K562 (cell line): ENCODE measurements at regions not wholly inside any gene's neighbourhood (a gene's known extent, or its start where the extent isn't known, plus 50 kb on each side); places are given as distances from the start of the nearest gene placed in this dataset.

ENCODE experiments used
- ATAC-seq: fragments of 200-7000 bp; cut with Tn5 transposase; 3 replicates; pipeline ENCODE4 v1.9.1; 2020; ENCODE audit warnings: moderate library complexity
- BruUV-seq: library from RNA; stranded (reverse); fragments of 400-500 nt; replicated peaks from 2 replicates; lab custom pipeline; 2021; lab: Mats Ljungman, UMichigan
- CTCF ChIA-PET: fragments of 300-600 bp; formaldehyde crosslinking; extraction: SDS; loops from one replicate; lab custom pipeline; 2021; ENCODE audit warnings: low intra/inter-chr PET ratio; lab: Yijun Ruan, JAX
- POLR2A ChIA-PET: fragments of 300-600, 350-650 bp; sonication (Branson Sonifier 250); formaldehyde crosslinking; extraction: SDS; loops from one replicate; lab custom pipeline; 2021; ENCODE audit warnings: antibody characterized with exemption, inconsistent platforms; lab: Yijun Ruan, JAX
- DNase-seq, 4 experiments: peaks; one replicate each; pipeline versions ENCODE4 v3.0.0 to v3.0.0-alpha.2; 2011 to 2018; ENCODE audit warnings: low spot score in 3 of 4, mixed read lengths in 3 of 4; ENCODE audit errors: extremely low read depth in 1 of 4
- FAIRE-seq: peaks from 2 replicates; lab custom pipeline; 2011; peaks lifted over from hg19 to GRCh38; lab: Jason Lieb, UNC
- H2AFZ ChIP-seq: 2 replicates; pipeline ENCODE4 v1.6.0; 2011; ENCODE audit warnings: low read depth, low read length, control low read depth, inconsistent platforms
- H3K27ac ChIP-seq: fragments of 200-600 bp; 3 replicates; pipeline ENCODE4 v1.8.0; 2011; ENCODE audit warnings: low read depth, mild to moderate bottlenecking, control low read depth, inconsistent platforms, low read length, moderate library complexity, mixed read lengths; ENCODE audit errors: extremely low read depth
- H3K27me3 ChIP-seq, 2 experiments: fragments of 300-600 bp in 1 of 2; 2 replicates in 1 of 2; 3 replicates in 1 of 2; pipeline versions ENCODE4 v1.6.0 to v1.8.0; 2011; ENCODE audit warnings: inconsistent platforms in 2 of 2, low read length in 2 of 2, mild to moderate bottlenecking in 1 of 2, mixed read lengths in 1 of 2, moderate library complexity in 1 of 2; ENCODE audit not compliant: control insufficient read depth in 2 of 2, insufficient read depth in 2 of 2
- H3K36me3 ChIP-seq: fragments of 300-600 bp; 3 replicates; pipeline ENCODE4 v1.8.0; 2011; ENCODE audit warnings: mild to moderate bottlenecking, low read length, inconsistent platforms; ENCODE audit not compliant: control insufficient read depth, insufficient read depth
- H3K4me1 ChIP-seq, 2 experiments: fragments of 200-600 bp in 1 of 2; replicated peaks in 1 of 2; 2 replicates in 1 of 2; 3 replicates in 1 of 2; pipeline versions ENCODE4 v1.5.1 to v1.8.0; 2011; ENCODE audit warnings: inconsistent platforms in 2 of 2, low read length in 2 of 2, mild to moderate bottlenecking in 1 of 2, mixed read lengths in 1 of 2, moderate library complexity in 1 of 2; ENCODE audit not compliant: control insufficient read depth in 2 of 2, insufficient read depth in 2 of 2
- H3K4me2 ChIP-seq: 2 replicates; pipeline ENCODE4 v1.6.1; 2011; ENCODE audit warnings: low read length, control low read depth, inconsistent platforms, mixed read lengths; ENCODE audit not compliant: insufficient read depth
- H3K4me3 ChIP-seq: fragments of 200-600 bp; sonication (generic), shearing (Covaris generic); 2 replicates; pipeline ENCODE4 v1.5.1; 2016; ENCODE audit warnings: control low read depth, inconsistent platforms
- H3K79me2 ChIP-seq: fragments of 200-600 bp; 3 replicates; pipeline ENCODE4 v1.8.0; 2011; ENCODE audit warnings: low read length, inconsistent platforms; ENCODE audit not compliant: control insufficient read depth, insufficient read depth
- H3K9ac ChIP-seq, 2 experiments: 2 replicates each; pipeline versions ENCODE4 v1.6.0 to v1.6.1; 2011; ENCODE audit warnings: low read depth in 2 of 2, low read length in 2 of 2, control low read depth in 1 of 2, inconsistent platforms in 1 of 2, mild to moderate bottlenecking in 1 of 2, mixed read lengths in 1 of 2; ENCODE audit not compliant: insufficient read depth in 1 of 2
- H3K9me1 ChIP-seq: one replicate; pipeline ENCODE4 v1.6.0; 2011; ENCODE audit warnings: inconsistent platforms, mild to moderate bottlenecking, low read length, moderate library complexity; ENCODE audit not compliant: control insufficient read depth, insufficient read depth
- H3K9me3 ChIP-seq: replicated peaks from 2 replicates; pipeline ENCODE4 v1.5.1; 2011; ENCODE audit warnings: low read depth, low read length, inconsistent platforms; ENCODE audit not compliant: control insufficient read depth, insufficient read depth
- H4K20me1 ChIP-seq: replicated peaks from 2 replicates; pipeline ENCODE4 v1.6.1; 2011; ENCODE audit warnings: low read length, inconsistent platforms, mixed read lengths; ENCODE audit not compliant: control insufficient read depth, insufficient read depth
- ARID1B ChIP-seq: fragments of 450-650 bp; IDR thresholded peaks from 2 replicates; pipeline ENCODE4 v1.6.1; 2016; ENCODE audit warnings: antibody characterized with exemption, mild to moderate bottlenecking, inconsistent platforms
- BACH1 ChIP-seq: fragments of 200-800 bp; sonication (Bioruptor generic); IDR thresholded peaks from 2 replicates; pipeline ENCODE4 v1.6.1; 2016; ENCODE audit warnings: missing genetic modification characterization, missing compliant biosample characterization
- BHLHE40 ChIP-seq: IDR thresholded peaks from 2 replicates; pipeline ENCODE4 v1.6.1; 2011; ENCODE audit warnings: low read length, improper control_type of control experiment
- GTF2F1 ChIP-seq: IDR thresholded peaks from 2 replicates; pipeline ENCODE4 v1.6.1; 2011; ENCODE audit warnings: low read depth, low read length, improper control_type of control experiment
- HLTF ChIP-seq: fragments of 450-650 bp; IDR thresholded peaks from 2 replicates; pipeline ENCODE4 v1.6.1; 2016
- NFRKB ChIP-seq: fragments of 450-650 bp; IDR thresholded peaks from 2 replicates; pipeline ENCODE4 v1.6.1; 2016; ENCODE audit warnings: low read depth
- TSC22D4 ChIP-seq: fragments of 450-650 bp; IDR thresholded peaks from 2 replicates; pipeline ENCODE4 v1.6.1; 2016; ENCODE audit warnings: missing genetic modification characterization, missing biosample characterization, control low read depth
- U2AF1 ChIP-seq: fragments of 200-400 bp; formaldehyde crosslinking; optimal IDR thresholded peaks from 2 replicates; pipeline ENCODE3; 2017; ENCODE audit warnings: mild to moderate bottlenecking, low read depth, low read length, moderate library complexity
- ZBTB8A ChIP-seq: fragments of 450-650 bp; IDR thresholded peaks from 2 replicates; pipeline ENCODE4 v1.6.1; 2018; ENCODE audit warnings: mild to moderate bottlenecking, moderate library complexity; ENCODE audit not compliant: partially characterized antibody
- ZNF274 ChIP-seq: IDR thresholded peaks from 2 replicates; pipeline ENCODE4 v1.6.1; 2011; ENCODE audit warnings: low read depth, mild to moderate bottlenecking, low read length, moderate library complexity, borderline replicate concordance
- WGBS: fragments of 100-300 bp; shearing (Covaris generic); methylation state at CpG from one replicate; pipeline ENCODE4 v1.1.6; 2016; ENCODE audit warnings: low coverage, mixed read lengths; ENCODE audit not compliant: insufficient coverage; ENCODE audit errors: missing lambda C conversion rate; 5-methylcytosine and 5-hydroxymethylcytosine counted together
- in situ Hi-C: fragments of 300-500 bp; cut with MboI; formaldehyde crosslinking; loops from 4 replicates; pipeline ENCODE4 v1.15.0; 2018; ENCODE audit warnings: inconsistent platforms, mixed read lengths
- intact Hi-C: fragments of 100-400 bp; cut with micrococcal nuclease; formaldehyde crosslinking; loops from 2 replicates; pipeline ENCODE4 v1.14.2; 2022

GRCh38 chr18:37661061-37661460, 95.5 kb upstream of the CELF4 start (continued):
- TF ChIP-seq GTF2F1, result no peak

GRCh38 chr18:37660658-37661057, 95.1 kb upstream of the CELF4 start:
- CTCF ChIA-PET, result no interaction called here
- no peak for DNase-seq
- TF ChIP-seq HLTF, result no peak
- TF ChIP-seq ZBTB8A, result no peak
- TF ChIP-seq ZNF274, result no peak
- TF ChIP-seq BACH1, result no peak
- no peak for TF ChIP-seq BHLHE40
- TF ChIP-seq U2AF1, result no peak
- TF ChIP-seq ARID1B, result no peak
- TF ChIP-seq TSC22D4 (tag), result no peak
- TF ChIP-seq NFRKB, result no peak
- TF ChIP-seq, all 486 proteins: peak for 0
- POLR2A ChIA-PET, result no interaction called here
- no peaks in the 10 kb centered on the region for H3K36me3 ChIP-seq
- H3K4me1 ChIP-seq, result no peaks in the 10 kb centered on the region; a peak in 1 of 5 replicates
- WGBS, result 0% methylated on average over 2 of the region's 2 CpGs
- in situ Hi-C loops, result no loop called here
- ATAC-seq (no peak), FAIRE-seq (no peak)
- H3K9me1 ChIP-seq, result no peaks in the 10 kb centered on the region
- no peak overlapping the region for H3K4me2 ChIP-seq
- no peak overlapping the region for H3K4me3 ChIP-seq
- no peak overlapping the region for H3K27ac ChIP-seq
- H2AFZ ChIP-seq, result no peak overlapping the region
- H3K79me2 ChIP-seq, result no peaks in the 10 kb centered on the region
- no peaks in the 10 kb centered on the region for H4K20me1 ChIP-seq
- H3K9me3 ChIP-seq, result no peaks in the 10 kb centered on the region
- no peak overlapping the region for H3K9ac ChIP-seq
- no TSS peak for BruUV-seq
- intact Hi-C loops, result no loop called here
- H3K27me3 ChIP-seq, result no peaks in the 10 kb centered on the region
